HEK293T (cell line): ENCODE measurements at regions not wholly inside any gene's neighbourhood (a gene's known extent, or its start where the extent isn't known, plus 50 kb on each side); places are given as distances from the start of the nearest gene placed in this dataset.

Experiments
- CTCF ChIA-PET: fragments of 350-600 bp; formaldehyde crosslinking; extraction: SDS; loops from one replicate; lab custom pipeline; 2021; ENCODE audit warnings: antibody characterized with exemption, inconsistent platforms; lab: Yijun Ruan, JAX
- POLR2A ChIA-PET: fragments of 350-600 bp; formaldehyde crosslinking; extraction: SDS; loops from one replicate; lab custom pipeline; 2020; ENCODE audit warnings: antibody characterized with exemption, inconsistent platforms; lab: Yijun Ruan, JAX
- DNase-seq: peaks from one replicate; pipeline ENCODE4 v3.0.0; 2012; ENCODE audit warnings: mixed read lengths; ENCODE audit errors: extremely low spot score
- ARNT ChIP-seq: fragments of 450-650 bp; IDR thresholded peaks from 2 replicates; pipeline ENCODE4 v1.6.1; 2017; ENCODE audit warnings: mild to moderate bottlenecking
- BHLHE40 ChIP-seq: fragments of 450-650 bp; IDR thresholded peaks from 2 replicates; pipeline ENCODE4 v1.6.1; 2016; ENCODE audit warnings: mild to moderate bottlenecking, moderate library complexity, borderline replicate concordance
- CTBP1 ChIP-seq: fragments of 450-650 bp; IDR thresholded peaks from 2 replicates; pipeline ENCODE4 v1.6.1; 2016; ENCODE audit warnings: borderline replicate concordance
- ELF4 ChIP-seq: fragments of 450-650 bp; IDR thresholded peaks from 2 replicates; pipeline ENCODE4 v1.6.1; 2017; ENCODE audit warnings: antibody characterized with exemption
- FOXA1 ChIP-seq: fragments of 450-650 bp; IDR thresholded peaks from 2 replicates; pipeline ENCODE4 v1.6.1; 2016; ENCODE audit warnings: mild to moderate bottlenecking
- FOXK2 ChIP-seq: fragments of 450-650 bp; IDR thresholded peaks from 2 replicates; pipeline ENCODE4 v1.6.1; 2016; ENCODE audit warnings: mild to moderate bottlenecking
- FOXM1 ChIP-seq: fragments of 450-650 bp; IDR thresholded peaks from 2 replicates; pipeline ENCODE4 v1.6.1; 2017; ENCODE audit warnings: mild to moderate bottlenecking, borderline replicate concordance
- HDGF ChIP-seq: fragments of 450-650 bp; IDR thresholded peaks from 2 replicates; pipeline ENCODE4 v1.6.1; 2017; ENCODE audit warnings: antibody characterized with exemption, borderline replicate concordance
- L3MBTL2 ChIP-seq: fragments of 450-650 bp; conservative IDR thresholded peaks from 2 replicates; pipeline ENCODE4 v1.6.1; 2016; ENCODE audit warnings: mild to moderate bottlenecking
- LEF1 ChIP-seq: fragments of 450-650 bp; IDR thresholded peaks from 2 replicates; pipeline ENCODE4 v1.6.1; 2017; ENCODE audit warnings: mild to moderate bottlenecking, borderline replicate concordance
- NFRKB ChIP-seq: fragments of 450-650 bp; IDR thresholded peaks from 2 replicates; pipeline ENCODE4 v1.6.1; 2016; ENCODE audit warnings: mild to moderate bottlenecking, moderate library complexity
- SP1 ChIP-seq: fragments of 450-650 bp; IDR thresholded peaks from 2 replicates; pipeline ENCODE4 v1.6.1; 2017
- SUZ12 ChIP-seq: fragments of 450-650 bp; IDR thresholded peaks from 2 replicates; pipeline ENCODE4 v1.6.1; 2016; ENCODE audit warnings: mild to moderate bottlenecking
- TARDBP ChIP-seq: fragments of 450-650 bp; IDR thresholded peaks from 2 replicates; pipeline ENCODE4 v1.6.1; 2016
- ZNF384 ChIP-seq: fragments of 450-650 bp; IDR thresholded peaks from 2 replicates; pipeline ENCODE4 v1.6.1; 2016
- TF ChIP-seq, protein P1 (sequence below): fragments of 450-650 bp; IDR thresholded peaks from 2 replicates; pipeline ENCODE4 v1.6.1; 2016

DNA sequence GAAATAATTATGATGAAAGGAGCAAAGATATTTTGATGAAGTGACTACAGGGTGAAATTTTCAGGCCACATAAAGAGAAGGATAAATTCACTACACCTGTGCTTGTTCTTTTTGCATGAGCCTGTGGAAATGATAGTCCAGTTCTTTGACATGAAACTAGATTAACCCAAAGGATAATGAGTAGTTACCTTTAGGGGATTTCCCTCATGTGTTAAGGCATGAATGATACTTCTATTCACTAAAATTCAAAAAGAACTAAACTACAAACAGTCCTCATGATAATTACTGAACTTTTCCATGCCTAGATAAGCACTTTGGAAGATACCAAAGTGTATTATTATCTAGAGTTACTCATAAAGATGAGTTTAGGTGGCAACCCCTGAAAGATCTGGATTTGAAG is 244.3 kb downstream of the PTPRC start:
- TF ChIP-seq CTBP1 (no peak), TARDBP (no peak), ARNT (no peak), LEF1 (no peak), BHLHE40 (no peak), ZNF384 (no peak), SUZ12 (no peak), HDGF (no peak), L3MBTL2 (no peak), FOXK2 (no peak), FOXA1 (no peak), NFRKB (no peak)
- TF ChIP-seq, protein P1, sequence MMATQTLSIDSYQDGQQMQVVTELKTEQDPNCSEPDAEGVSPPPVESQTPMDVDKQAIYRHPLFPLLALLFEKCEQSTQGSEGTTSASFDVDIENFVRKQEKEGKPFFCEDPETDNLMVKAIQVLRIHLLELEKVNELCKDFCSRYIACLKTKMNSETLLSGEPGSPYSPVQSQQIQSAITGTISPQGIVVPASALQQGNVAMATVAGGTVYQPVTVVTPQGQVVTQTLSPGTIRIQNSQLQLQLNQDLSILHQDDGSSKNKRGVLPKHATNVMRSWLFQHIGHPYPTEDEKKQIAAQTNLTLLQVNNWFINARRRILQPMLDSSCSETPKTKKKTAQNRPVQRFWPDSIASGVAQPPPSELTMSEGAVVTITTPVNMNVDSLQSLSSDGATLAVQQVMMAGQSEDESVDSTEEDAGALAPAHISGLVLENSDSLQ = no peak
- POLR2A ChIA-PET = no interaction called here
- CTCF ChIA-PET = no interaction called here
- DNase-seq = no peak

DNA sequence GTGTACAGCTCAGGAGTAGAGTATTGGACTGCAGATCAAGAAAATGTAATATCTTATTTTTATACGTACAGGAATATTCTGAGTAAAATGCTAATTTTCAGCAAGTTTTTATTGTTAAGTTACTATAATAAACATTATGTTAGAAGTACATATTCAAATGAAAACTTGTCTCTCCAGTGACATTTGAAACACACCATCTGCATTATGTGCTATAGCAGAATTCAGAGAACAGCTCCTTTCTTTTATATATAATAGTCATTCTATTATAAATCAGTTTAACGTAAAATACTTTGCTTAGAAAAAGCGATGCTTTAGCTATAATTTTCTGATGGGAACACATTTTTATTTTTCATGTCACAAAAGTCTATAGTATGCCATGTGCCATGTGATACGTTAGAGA is 249.0 kb downstream of the PTPRC start:
- DNase-seq = no peak
- no peak for TF ChIP-seq ZNF384
- TF ChIP-seq NFRKB = no peak
- TF ChIP-seq TARDBP = no peak
- no peak for TF ChIP-seq CTBP1
- TF ChIP-seq SUZ12 = no peak
- no peak for TF ChIP-seq FOXA1
- TF ChIP-seq LEF1 = no peak
- TF ChIP-seq ELF4 = no peak
- no peak for TF ChIP-seq SP1
- TF ChIP-seq, protein P1 = no peak
- TF ChIP-seq L3MBTL2 = no peak
- no peak for TF ChIP-seq FOXM1
- TF ChIP-seq ARNT = no peak
- TF ChIP-seq BHLHE40 = no peak
- no peak for TF ChIP-seq HDGF
- no peak for TF ChIP-seq FOXK2
- ChIA-PET CTCF (no interaction called here), POLR2A (no interaction called here)

DNA sequence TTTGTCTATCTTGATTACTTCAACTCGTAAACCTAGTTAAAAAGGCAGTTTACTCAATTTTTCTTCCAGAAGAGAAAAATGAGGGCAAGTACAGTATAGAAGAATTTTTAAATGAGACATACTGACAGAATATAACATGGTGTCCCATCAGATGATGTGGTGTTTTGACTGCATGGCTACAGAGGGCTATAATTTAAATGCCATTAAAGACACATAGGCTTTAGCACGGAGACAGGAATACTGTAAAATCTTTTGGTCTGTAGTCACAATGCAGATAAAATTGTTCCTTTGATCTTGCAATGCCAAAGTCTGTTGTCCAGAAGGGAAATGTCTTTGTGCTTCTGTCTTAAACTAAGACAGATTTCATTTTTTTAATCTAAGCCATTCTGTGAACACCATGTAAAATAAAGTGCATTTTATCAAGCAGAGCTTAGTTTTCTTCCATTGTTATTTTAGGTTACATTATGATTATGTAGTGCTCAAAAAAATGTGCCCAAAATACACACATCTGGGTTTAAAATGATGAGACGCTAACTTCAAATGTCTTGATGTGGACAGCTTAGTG is 249.6 kb downstream of the PTPRC start:
- ChIA-PET CTCF (no interaction called here), POLR2A (no interaction called here)
- TF ChIP-seq ARNT (no peak), FOXK2 (no peak), SUZ12 (no peak), FOXM1 (no peak), LEF1 (no peak), ZNF384 (no peak)
- DNase-seq = no peak

DNA sequence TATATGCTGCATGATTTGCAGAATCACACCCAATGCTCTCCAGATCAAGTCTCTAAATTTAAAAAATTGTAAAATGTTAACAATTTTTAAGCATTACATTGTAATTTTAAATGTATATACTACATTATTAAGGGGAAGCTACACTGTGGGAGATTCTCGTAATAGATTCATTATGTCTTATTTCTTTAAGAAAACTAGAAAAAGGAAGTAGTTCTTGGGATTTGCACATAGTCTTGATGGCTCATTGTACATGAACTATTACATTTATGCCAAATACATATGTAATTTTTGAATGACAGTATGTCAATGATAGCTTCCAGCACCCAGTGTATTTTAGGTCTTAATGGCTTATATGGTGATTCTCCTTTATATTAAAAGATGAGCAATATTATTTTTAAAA is 250.3 kb downstream of the PTPRC start:
- TF ChIP-seq ARNT = no peak
- TF ChIP-seq LEF1 = no peak
- no peak for TF ChIP-seq L3MBTL2
- TF ChIP-seq, protein P1 = no peak
- no peak for TF ChIP-seq SUZ12
- TF ChIP-seq FOXM1 = no peak
- TF ChIP-seq FOXK2 = no peak
- TF ChIP-seq FOXA1 = no peak
- TF ChIP-seq ZNF384 = no peak
- POLR2A ChIA-PET = no interaction called here
- CTCF ChIA-PET = no interaction called here
- DNase-seq = no peak

DNA sequence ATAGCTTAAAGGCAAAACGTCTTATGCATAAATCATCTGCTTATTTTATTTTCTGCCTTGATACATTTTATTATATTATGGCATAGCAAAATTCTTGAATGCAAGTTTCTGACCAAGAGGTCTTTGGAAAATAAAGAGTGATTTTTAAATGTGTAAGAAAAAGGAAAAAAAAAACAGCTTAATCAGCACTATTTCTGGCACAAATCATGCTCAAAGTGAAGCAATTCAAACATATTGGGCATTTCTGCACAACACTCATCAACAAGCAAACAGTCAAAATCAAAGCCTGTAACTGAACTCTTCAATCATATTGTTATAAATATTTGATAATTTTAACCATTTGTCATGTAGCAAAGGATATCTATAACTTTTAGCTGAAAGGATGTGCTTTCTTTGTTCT is 250.9 kb downstream of the PTPRC start:
- TF ChIP-seq SUZ12 = no peak
- TF ChIP-seq SP1 = no peak
- no peak for TF ChIP-seq ZNF384
- TF ChIP-seq, protein P1 = no peak
- TF ChIP-seq FOXA1 = no peak
- TF ChIP-seq NFRKB = no peak
- DNase-seq = no peak
- ChIA-PET CTCF (no interaction called here), POLR2A (no interaction called here)

DNA sequence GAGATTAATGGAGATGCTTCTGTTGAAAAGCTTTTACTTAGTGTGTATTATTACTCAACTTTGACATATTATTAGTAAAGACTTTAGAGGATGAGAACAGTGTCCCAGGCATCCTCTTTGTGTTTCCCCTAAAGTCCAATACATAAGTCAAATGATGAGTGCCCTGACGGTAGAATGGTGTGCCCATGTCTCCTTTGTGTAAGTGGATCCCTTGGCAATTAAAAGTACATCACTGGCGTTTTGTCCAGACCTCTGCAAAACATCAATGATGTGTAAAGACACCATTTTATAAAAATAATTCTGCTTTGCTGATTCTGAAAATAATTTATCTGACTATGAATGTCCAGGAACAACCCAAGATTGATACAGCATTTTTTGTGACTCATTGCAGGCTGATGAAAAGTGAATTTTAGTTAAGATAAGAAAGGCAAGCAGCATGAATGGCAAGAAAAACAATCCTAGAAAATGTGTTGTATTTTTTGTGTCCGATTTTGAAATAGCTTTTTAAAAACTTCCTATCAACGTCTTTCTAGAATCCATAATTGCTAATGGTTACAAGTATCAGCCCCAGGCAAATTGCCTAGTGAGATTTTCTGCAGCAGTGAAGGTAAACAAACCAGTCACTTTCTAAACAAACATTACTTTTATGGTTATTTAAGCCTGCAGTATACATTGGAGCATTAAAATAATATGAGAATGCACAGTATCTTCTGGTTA is 251.5 kb downstream of the PTPRC start:
- no peak for TF ChIP-seq TARDBP
- TF ChIP-seq, protein P1 = no peak
- TF ChIP-seq LEF1 = no peak
- no peak for TF ChIP-seq BHLHE40
- no peak for TF ChIP-seq ARNT
- no peak for TF ChIP-seq NFRKB
- ChIA-PET POLR2A (no interaction called here), CTCF (no interaction called here)
- no peak for DNase-seq
